GM18520 (cell line): ENCODE measurements at regions not wholly inside any gene's neighbourhood (a gene's known extent, or its start where the extent isn't known, plus 50 kb on each side); places are given as distances from the start of the nearest gene placed in this dataset.

Source experiments
- ATAC-seq: cut with Tn5 transposase; IDR thresholded peaks from one replicate; pipeline ENCODE4 v1.9.1; 2021; ENCODE audit not compliant: unreplicated experiment

DNA sequence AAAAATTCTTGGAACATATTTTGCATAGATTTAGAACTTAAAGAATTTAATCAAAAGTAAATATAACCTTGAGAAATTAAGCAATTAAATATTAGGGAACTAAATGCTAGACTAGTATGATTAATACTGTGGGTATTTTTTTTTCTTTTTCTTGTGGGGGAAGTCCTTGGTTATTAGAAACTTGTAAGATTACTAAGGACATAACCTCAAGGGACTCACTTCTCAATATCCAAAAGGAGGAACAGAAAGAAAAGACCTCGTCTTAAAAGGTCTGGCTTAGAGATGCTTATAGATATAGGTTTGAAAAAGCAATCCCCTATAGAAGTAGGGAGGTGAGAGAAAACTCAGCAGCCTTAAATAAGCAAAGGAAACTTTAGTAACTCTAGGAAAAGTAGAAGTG lies 368.5 kb downstream of the INSC start:
- ATAC-seq, result peak; percentile 56

DNA sequence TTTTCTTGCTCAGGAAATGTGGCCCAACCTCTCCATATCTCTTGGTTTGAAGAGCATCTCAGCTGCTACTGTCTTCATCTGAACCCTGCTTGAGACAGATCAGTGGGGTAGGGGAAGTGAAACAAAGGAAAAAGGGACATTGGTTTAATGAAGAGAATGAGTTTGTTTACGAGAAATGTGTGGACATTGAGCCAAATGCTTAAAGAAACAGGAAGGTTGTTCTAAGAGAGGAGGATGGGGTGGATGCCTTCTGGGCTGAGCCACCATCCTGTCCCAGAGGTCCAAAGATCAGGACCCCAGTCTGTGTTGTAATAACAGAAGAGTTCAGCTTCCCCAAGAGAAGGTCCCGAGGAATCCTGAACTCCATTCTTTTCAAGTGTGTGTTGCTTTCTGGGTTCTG lies 369.7 kb downstream of the INSC start:
- no peak for ATAC-seq

DNA sequence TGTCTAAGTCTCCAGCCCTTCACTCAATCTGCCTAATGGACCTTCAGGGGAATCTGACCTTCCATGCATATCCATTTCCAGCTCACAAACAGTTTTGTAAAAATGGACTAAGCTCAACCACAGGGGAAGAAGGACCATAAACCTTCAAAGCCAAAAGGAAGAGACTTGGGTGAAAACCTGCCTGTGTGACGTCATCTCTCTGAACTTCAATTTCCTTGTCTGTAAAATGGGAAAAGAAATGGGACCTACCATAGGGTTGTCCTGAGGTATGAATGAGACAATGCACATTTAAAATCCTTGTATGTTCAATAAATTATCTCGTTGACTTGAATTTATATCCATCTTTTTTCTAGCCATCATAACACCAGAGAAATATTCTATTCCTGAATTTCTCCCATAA lies 370.7 kb downstream of the INSC start:
- ATAC-seq, result no peak

DNA sequence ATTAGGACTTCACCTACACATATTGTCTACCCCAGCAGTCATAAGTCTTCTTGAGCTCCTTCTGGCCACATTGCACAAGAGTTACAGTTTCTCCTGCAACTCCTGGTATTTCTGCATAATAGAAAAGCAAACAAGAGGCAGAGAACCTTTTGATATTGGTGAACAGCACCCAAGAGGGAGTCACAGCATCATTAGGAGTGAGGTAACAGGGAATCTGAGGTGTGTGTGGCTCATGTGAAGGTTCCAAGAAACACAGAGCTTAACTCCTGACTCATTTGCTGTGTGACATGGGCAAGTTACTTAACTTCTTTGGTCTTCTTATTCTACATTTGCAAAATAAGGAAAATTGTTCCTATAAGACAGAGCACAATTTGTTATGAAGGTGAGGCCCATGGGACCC lies 374.6 kb downstream of the INSC start:
- ATAC-seq, result no peak

DNA sequence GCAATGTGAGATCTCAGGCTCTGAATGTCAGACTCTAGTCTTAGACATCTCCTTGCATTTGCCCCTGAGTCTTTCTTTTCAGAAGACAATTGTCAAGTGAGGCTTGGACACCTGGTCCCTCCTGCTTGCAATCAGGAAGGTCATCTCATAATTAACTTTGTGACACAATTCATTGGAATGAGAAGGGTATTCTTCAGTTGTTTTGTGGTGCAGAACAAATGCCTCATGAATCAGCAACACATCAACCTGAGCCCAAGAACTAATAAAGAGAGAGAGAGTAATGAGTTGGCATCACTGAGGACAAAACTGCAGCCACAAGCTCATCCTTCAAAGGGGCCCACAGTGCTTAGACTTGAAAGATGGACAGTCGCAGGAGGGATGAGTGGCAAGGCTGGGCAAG lies 375.8 kb downstream of the INSC start:
- ATAC-seq, result no peak

DNA sequence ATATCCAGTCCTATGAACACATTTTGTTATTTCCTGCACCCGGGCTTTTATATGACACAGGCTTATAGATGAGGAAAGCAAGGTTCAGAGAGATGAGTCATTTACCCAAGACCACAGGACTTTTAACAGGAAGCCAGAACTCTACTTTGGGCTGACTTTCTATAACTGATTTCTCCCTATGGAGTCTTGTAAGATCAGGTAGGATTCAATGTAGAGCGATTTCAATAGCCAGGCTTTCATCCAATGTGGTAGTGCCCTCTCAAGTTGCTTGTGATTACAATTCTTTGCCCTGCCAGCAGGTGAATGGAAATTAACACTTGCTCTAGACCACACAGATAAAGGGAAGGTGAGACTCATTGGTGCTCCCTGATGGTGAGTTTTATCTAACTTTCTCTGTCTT lies 378.3 kb downstream of the INSC start:
- ATAC-seq, result no peak

DNA sequence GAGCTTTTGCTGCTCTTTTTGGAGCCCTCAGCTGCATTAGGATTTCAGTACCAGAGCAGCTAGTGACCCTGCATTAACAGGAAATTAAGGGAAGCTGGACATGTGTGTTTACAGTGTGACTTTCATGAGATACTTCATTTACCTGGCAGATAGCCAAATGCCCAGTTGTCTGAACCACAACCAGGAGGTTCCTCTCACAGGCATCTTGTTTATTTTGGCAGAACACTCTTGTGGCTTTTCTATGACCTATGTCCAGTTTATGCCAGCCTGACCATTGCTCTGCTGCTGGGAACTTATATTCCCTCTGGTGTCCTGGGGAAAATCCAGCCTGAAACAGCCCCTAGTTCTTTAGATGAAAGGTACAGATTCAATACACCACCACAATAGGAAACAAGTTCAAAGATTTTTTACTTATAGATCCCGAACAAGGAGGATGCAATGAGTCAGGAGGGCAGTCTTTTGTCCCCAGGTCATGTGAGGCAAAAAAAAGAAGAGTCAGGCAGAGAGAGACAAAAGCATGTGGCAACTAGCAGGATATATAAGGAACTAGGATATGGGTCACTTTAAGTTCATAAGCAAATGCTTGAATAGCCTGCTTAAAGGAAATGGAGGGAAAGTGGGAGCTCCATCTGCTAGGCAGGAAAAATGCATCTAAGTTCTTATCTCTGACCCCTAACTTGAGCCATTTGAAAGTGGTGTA lies 379.3 kb downstream of the INSC start:
- no peak for ATAC-seq

DNA sequence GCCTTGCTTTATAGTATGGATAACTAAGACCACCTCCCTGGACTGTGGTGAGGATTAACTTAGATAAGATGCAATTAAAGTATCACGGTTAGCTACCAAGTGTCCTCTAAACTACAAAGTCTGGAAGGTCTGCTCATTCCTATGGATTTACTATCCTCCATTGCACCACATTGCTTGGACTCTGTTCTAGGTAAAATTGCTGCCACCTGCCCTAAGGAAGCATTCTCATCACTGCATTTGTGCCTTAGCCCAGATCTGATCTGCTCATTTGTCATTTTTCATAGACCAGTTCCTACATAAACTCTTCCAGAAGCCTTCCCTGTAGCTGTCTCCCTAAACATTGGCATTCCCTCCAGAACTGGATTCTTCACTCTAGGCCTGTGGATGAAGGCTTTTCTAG lies 380.0 kb downstream of the INSC start:
- ATAC-seq, result no peak

DNA sequence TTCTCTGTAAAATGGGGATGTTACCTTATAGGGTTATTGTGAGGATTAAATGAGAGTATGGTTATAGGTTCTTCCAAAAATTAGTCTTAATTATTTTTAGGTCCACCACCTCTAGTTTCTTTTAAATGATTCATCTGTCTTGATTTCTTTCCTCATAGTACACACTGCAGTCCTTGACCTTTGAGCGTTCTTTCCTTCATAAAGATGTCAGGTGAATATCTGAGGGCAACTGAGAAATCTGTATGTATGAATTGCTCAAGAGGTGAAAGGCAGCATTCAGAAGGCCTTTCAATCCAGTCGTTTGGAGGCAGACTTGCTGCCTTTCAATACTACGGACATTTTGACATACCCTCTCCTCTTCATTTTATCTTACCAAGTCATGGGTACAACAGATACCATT lies 380.7 kb downstream of the INSC start:
- ATAC-seq, result no peak

DNA sequence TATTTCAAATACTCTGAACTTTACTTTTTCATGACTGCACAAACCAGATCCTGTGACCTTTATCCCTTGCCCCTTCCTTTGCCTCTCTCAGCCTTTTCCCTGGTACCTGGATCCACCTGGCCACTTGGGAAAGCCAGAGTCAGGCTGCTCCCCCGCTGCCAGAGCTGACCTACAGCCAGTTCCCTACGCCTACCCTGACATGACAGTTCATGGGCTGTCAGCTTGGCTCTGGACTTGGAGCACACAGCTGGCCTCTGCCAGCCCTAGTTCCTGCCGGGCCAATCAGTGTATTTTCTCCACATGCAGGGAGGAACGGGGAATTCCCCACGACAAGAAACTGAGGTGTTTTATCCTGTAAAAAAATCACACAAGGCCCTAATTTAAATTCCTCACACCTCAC lies 382.6 kb downstream of the INSC start:
- no peak for ATAC-seq

DNA sequence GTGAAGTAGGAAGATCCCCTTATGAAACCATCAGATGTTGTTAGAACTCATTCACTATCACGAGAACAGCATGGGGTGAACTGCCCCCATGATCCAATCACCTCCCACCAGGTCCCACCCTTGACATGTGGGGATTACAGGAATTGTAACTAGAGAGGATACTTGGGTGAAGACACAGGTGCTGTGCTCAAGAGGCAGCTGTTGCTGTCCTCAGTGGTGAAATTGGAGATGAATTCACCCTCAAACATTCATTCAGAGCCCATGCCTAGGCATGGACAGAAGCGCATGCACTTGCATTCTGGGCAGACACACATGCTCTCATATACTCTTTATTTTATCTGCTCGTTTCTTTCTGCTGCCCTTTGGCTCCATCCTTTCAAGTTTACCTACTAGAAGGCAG lies 385.0 kb downstream of the INSC start:
- ATAC-seq, result no peak

DNA sequence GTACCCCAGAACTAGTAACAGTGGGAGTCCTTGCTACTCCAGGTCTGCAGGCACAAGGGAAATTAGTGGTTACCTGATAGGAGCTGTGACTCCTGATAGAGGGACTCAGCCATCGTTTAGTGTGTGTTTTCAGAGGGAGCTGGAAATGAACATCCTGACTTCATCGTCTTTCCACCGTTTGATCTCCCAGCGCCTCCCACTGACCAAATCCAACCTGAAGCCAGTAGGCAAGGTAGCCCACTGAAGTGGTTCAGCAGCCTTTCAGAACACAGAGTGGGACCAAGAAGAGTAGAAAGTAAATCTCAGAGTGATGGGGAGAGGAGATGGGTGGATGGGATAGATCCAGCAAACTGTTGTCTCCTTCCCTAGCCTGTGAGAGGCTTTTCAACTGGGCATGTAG lies 385.9 kb downstream of the INSC start:
- ATAC-seq, result no peak

DNA sequence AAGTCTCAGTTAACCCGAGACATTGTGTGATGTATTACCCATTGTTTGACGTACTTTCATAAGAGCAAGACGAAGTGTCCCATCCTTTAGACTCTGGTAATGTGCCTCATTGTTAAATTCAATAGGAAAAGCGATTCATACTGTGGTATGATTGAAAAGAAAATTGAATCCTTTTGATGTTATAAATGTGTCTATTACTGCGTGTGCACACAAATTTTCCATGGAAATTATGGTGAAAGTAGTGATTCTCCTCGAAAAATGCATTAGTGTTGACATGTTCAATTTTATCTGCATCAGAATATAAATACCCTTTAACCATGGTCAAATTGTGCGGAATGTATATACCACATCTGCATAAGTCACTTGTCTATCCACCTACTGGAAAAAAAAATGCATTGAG lies 386.8 kb downstream of the INSC start:
- ATAC-seq, result no peak

DNA sequence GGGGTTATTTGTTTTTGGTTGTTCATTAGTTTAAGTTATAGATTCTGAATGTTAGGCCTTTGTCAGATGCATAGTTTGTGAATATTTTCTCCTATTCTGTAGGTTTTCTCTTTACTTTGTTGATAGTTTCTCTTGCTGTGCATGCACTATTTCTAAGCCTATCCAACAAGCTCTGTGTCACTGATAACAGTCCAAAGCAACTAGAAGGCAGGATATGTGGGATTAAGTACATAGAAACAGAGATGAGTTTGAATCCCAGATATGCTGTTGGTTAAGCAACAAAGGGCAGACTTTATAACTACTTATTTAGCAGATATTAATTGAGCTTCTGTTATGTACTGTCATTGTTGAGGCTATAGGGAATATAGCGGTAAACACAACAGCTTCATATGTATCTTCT lies 390.4 kb downstream of the INSC start:
- no peak for ATAC-seq

DNA sequence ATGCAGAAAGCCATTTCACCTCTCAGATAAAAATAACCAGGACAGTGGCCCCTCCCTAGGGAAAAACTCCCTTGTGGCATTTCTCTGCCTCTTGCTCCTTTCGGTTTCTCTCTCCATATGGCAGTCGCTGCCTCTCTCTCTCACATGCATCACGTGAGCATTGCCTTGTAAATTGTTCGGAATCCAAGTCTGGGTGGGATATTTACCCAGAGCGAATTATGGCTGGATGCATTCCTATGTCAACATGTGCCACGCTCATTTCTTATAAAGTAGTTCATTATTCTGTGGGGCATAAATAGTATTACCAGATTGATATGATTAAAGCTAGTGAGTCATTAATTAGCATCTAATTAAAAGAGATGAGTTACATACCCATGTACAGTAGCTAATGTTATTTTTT lies 392.9 kb downstream of the INSC start:
- no peak for ATAC-seq

DNA sequence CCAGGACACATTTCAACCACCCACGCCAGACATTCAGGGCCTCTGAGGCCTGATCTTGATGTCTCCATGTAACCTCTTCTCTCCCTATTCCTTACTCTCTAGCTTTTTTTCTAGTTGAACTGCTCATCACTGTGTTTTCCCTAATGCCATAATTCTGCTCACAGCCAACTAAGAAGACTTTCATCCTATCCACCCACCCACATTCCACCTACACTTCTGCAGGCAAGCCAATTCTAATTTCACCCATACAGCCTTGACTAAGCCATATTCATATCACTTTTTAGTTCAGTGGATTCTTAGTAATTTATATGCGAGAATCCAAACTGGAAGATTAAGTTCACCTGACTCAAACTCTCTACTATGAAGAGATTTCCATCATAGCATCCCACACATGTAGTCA lies 394.4 kb downstream of the INSC start:
- ATAC-seq, result no peak

DNA sequence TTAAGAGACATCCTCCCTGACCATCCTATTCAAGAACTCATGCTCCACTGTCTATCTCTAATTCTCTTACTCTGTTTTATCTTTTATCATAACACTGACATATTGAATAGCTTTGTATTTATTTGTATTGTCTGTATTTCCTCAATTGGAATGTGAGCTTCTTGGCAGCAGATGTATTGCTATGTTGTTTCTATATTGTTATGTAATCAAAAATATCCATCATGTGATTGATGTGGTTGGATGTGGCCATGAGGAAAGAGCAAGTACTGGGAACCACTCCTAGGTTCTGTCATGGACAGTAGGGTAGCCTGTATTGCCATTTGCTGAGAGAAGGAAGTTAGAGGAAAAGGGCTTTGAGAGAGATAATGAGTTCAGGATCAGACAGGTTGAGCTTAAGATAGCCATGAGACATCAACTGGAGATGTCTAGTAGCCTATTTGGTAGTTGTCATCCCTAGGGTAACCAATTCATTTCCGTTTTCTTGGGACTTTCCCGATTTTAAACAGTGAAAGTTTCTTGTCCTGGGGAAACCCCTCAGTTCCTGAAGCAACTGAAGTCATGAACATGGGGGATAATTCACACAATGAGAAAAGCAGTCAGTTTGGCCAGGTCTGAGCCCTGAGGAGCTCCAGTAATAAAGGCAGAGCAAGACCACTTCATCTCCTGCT lies 404.5 kb downstream of the INSC start:
- ATAC-seq, result no peak

DNA sequence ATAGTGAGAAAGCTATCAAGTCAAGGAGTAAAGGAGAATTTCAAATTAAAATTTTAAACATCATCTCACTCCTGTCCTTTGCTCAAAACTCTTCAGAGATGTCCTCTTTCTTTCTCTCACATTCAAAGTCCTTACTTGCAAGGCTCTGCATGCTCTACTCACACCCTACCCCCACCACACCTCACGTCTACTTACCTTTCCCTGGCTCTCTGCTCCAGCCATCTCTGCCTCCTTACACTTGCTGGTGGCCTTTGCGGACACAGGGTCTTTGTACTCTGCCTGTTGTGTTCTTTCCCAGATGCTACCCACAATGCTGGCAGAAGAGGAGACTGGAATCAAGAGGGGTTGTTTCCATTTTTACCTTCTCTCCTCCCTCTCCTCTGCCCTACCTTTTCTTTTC lies 405.2 kb downstream of the INSC start:
- ATAC-seq, result no peak

DNA sequence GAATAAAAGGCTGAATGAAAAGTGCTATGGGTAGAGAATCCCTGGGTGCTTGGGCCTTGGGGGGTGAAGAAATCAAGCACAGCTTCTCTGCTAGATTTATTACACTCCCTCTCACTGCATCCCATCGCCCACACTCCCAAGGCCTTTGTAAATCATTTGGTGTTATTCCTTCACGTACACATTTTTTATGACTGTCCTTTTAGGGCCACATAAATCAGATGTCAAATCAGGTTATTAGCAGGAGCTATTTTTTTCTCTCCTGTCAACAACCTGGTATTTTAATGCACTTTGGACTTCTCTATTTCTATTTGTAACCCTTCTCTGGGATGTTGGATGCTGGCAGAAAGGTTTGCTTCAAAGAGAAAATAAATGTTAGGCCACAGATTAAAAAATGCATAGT lies 408.8 kb downstream of the INSC start:
- ATAC-seq, result no peak

DNA sequence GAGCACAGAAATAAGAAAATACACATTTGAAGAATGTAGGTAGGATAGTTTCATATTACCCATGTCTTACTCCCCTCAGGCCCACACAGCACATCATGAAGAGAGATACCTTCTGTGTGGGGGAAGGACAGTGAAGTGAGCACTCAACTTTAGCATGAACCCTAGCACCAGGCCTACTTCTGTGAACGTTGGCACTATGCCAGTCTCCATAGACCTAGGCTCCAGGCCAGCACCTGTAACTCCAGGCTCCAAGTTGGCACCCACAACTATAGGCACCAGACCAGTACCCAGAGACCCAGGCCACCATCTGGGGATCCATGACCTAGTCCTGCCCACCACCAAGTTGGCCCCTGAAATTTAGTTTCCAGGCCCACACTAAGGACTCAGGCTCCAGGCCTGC lies 410.9 kb downstream of the INSC start:
- ATAC-seq, result no peak

DNA sequence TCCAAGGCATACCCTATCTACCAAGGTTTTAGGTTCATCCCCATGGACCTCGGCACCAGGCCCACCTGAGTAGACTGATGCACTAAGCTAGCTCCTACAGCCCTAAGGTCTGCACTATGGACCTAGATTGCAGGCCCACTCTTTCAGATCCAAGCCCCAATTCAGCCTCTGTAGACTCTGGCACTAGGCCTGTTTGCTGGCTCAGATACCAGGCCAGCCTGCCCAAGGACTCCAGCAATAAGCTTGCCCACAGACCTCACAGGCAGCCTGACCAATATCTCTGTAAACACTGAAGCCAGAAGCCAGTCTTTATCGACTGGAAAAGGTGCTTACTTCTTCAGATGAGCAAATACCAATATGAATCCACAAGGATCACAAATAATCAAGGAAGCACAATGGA lies 411.3 kb downstream of the INSC start:
- ATAC-seq, result no peak

DNA sequence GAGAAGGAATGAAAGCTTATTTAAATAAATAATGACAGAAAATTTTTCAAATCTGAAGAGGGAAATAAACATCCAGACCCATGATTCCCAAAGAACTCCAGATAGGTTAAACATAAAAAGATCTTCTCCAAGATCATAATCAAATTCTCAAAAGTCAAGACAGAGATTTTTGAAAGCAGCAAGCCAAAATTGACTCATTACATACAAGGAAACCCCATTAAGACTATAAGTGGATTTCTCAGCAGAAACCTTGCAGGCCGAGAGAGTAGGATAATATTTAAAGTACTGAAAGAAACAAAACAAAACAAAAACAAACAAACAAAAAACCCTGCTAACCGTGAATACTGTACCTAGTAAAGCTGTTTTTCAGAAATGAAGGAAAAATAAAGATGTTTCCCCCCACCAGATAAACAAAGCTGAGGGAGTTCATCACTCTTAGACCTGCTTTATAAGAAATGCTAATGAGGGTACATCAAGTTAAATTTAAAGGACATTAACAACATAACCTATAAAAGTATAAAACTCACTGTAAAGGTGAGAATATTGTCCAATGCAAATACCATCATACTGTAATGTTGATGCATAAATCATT lies 412.2 kb downstream of the INSC start:
- ATAC-seq, result no peak

DNA sequence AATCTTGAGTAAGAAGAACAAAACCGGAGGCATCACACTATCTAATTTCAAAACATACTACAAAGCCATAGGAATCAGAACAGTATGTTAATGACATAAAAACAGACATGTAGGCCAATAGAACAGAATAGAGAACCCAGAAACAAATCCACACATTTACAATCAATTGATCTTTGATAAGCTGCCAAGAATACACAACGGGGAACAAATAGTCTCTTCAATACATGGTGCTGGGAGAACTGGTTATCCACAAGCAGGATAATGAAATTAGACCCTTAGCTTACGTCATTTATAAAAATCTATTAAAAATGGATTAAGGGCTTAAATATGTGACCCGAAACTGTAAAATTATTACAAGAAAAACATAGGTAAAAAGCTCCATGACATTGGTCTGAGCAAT lies 417.7 kb downstream of the INSC start:
- no peak for ATAC-seq
